ENCODE measurements at regions not wholly inside any gene's neighbourhood (a gene's known extent, or its start where the extent isn't known, plus 50 kb on each side); places are given as distances from the start of the nearest gene placed in this dataset.
"Not testable (repeated sequence)": the region's sequence is repeated elsewhere in the genome, so short reads cannot be mapped to it uniquely, and the experiment has no call there.

- DNase-seq (ENCODE audit: low read depth in 2 of 2): no peak
Observed at GRCh38 chr3:35262406-35262805, 376.9 kb upstream of the ARPP21 start.

- no peak for DNase-seq (ENCODE audit: low read depth in 2 of 2)
Observed at GRCh38 chr3:35263477-35263876, 375.8 kb upstream of the ARPP21 start.

GRCh38 chr3:35266065-35266464 is 373.3 kb upstream of the ARPP21 start:
- DNase-seq (ENCODE audit: low read depth in 2 of 2): not testable (repeated sequence)

- no peak for DNase-seq (ENCODE audit: low read depth in 2 of 2)
Observed at GRCh38 chr3:35275768-35276167, 363.6 kb upstream of the ARPP21 start.

GRCh38 chr3:35276568-35276967 is 362.8 kb upstream of the ARPP21 start:
- DNase-seq (ENCODE audit: low read depth in 2 of 2): no peak

GRCh38 chr3:35291471-35292236 is 347.7 kb upstream of the ARPP21 start:
- DNase-seq (ENCODE audit: low read depth in 2 of 2): no peak

GRCh38 chr3:35292568-35292967 is 346.8 kb upstream of the ARPP21 start:
- DNase-seq (ENCODE audit: low read depth in 2 of 2): no peak

- DNase-seq (ENCODE audit: low read depth in 2 of 2): no peak
Observed at GRCh38 chr3:35295906-35296305, 343.4 kb upstream of the ARPP21 start.

- no peak for DNase-seq (ENCODE audit: low read depth in 2 of 2)
Observed at GRCh38 chr3:35296533-35296932, 342.8 kb upstream of the ARPP21 start.

- not testable (repeated sequence) for DNase-seq (ENCODE audit: low read depth in 2 of 2)
Observed at GRCh38 chr3:35296944-35297343, 342.4 kb upstream of the ARPP21 start.

GRCh38 chr3:35305406-35305805 is 333.9 kb upstream of the ARPP21 start:
- no peak for DNase-seq (ENCODE audit: low read depth in 2 of 2)

- no peak for DNase-seq (ENCODE audit: low read depth in 2 of 2)
Observed at GRCh38 chr3:35307296-35307695, 332.0 kb upstream of the ARPP21 start.

- DNase-seq (ENCODE audit: low read depth in 2 of 2): not testable (repeated sequence)
Observed at GRCh38 chr3:35316841-35317240, 322.5 kb upstream of the ARPP21 start.

GRCh38 chr3:35320646-35321407 is 318.5 kb upstream of the ARPP21 start:
- DNase-seq (ENCODE audit: low read depth in 2 of 2): no peak

- DNase-seq (ENCODE audit: low read depth in 2 of 2): no peak
Observed at GRCh38 chr3:35322070-35322469, 317.3 kb upstream of the ARPP21 start.

- no peak for DNase-seq (ENCODE audit: low read depth in 2 of 2)
Observed at GRCh38 chr3:35335703-35336102, 303.6 kb upstream of the ARPP21 start.

- DNase-seq (ENCODE audit: low read depth in 2 of 2): no peak
Observed at GRCh38 chr3:35336601-35337000, 302.7 kb upstream of the ARPP21 start.

GRCh38 chr3:35338186-35338585 is 301.1 kb upstream of the ARPP21 start:
- no peak for DNase-seq (ENCODE audit: low read depth in 2 of 2)

GRCh38 chr3:35380196-35380595 is 259.1 kb upstream of the ARPP21 start:
- DNase-seq (ENCODE audit: low read depth in 2 of 2): no peak

GRCh38 chr3:35383216-35383615 is 256.1 kb upstream of the ARPP21 start:
- DNase-seq (ENCODE audit: low read depth in 2 of 2): no peak

- DNase-seq (ENCODE audit: low read depth in 2 of 2): no peak
Observed at GRCh38 chr3:35383719-35384555, 255.4 kb upstream of the ARPP21 start.

- no peak for DNase-seq (ENCODE audit: low read depth in 2 of 2)
Observed at GRCh38 chr3:35385271-35385670, 254.1 kb upstream of the ARPP21 start.

Data from activated CD8-positive, alpha-beta memory T cell treated with anti-CD3 and anti-CD28 coated beads for 4 hours (primary cell).